ENCODE measurements at regions not wholly inside any gene's neighbourhood (a gene's known extent, or its start where the extent isn't known, plus 50 kb on each side); places are given as distances from the start of the nearest gene placed in this dataset.

GRCh38 chr6:85037221-85037620 lies 272.8 kb upstream of the TBX18 start:
- WGBS (ENCODE audit: insufficient coverage), result 100% methylated on average over 1 of the region's 4 CpGs
- Histone ChIP-seq H3K4me3 (ENCODE audit: control insufficient read depth in 1 of 7, extremely low read depth in 1 of 7, insufficient read depth in 4 of 7, low read depth in 2 of 7, low read length in 6 of 7) (no peak overlapping the region), H3K4me1 (ENCODE audit: control extremely low read depth in 1 of 4, control insufficient read depth in 4 of 4, insufficient read depth in 4 of 4, low read length in 3 of 4) (no peaks in the 10 kb centered on the region), H3K27ac (ENCODE audit: insufficient read depth in 1 of 2, low read depth in 1 of 2, low read length in 2 of 2, poor library complexity in 1 of 2, severe bottlenecking in 2 of 2) (no peak overlapping the region), H3K27me3 (replicated peaks in 2 of 5; ENCODE audit: control insufficient read depth in 4 of 5, insufficient read depth in 5 of 5, low read length in 4 of 5) (no peaks in the 10 kb centered on the region), H3K36me3 (ENCODE audit: control insufficient read depth in 4 of 4, insufficient read depth in 4 of 4, low read length in 3 of 4) (no peaks in the 10 kb centered on the region), H3K9me3 (ENCODE audit: control extremely low read depth in 1 of 5, control insufficient read depth in 4 of 5, insufficient read depth in 2 of 5, low read depth in 1 of 5, low read length in 4 of 5) (peaks cover 0 to 6% (median 2%) of the 10 kb centered on the region in 5 experiments)
- DNase-seq, result no peak
- ChIA-PET CTCF (interaction anchor here (1.2 kb wide), 1 partner anchor 22 kb away, joined by 3 read pairs; no protein-coding TSS in a partner anchor), POLR2A (no interaction called here)

GRCh38 chr6:85035766-85036165 lies 271.4 kb upstream of the TBX18 start:
- DNase-seq, result no peak
- H3K4me1 ChIP-seq (ENCODE audit: control extremely low read depth in 1 of 4, control insufficient read depth in 4 of 4, insufficient read depth in 4 of 4, low read length in 3 of 4), result no peaks in the 10 kb centered on the region
- peaks cover 0 to 6% (median 2%) of the 10 kb centered on the region in 5 experiments for H3K9me3 ChIP-seq (ENCODE audit: control extremely low read depth in 1 of 5, control insufficient read depth in 4 of 5, insufficient read depth in 2 of 5, low read depth in 1 of 5, low read length in 4 of 5)
- no peaks in the 10 kb centered on the region for H3K27me3 ChIP-seq (replicated peaks in 2 of 5; ENCODE audit: control insufficient read depth in 4 of 5, insufficient read depth in 5 of 5, low read length in 4 of 5)
- no peak overlapping the region for H3K4me3 ChIP-seq (ENCODE audit: control insufficient read depth in 1 of 7, extremely low read depth in 1 of 7, insufficient read depth in 4 of 7, low read depth in 2 of 7, low read length in 6 of 7)
- POLR2A ChIA-PET, result no interaction called here
- 100% methylated on average over 1 of the region's 1 CpG for WGBS (ENCODE audit: insufficient coverage)
- CTCF ChIA-PET, result no interaction called here
- H3K36me3 ChIP-seq (ENCODE audit: control insufficient read depth in 4 of 4, insufficient read depth in 4 of 4, low read length in 3 of 4), result no peaks in the 10 kb centered on the region
- H3K27ac ChIP-seq (ENCODE audit: insufficient read depth in 1 of 2, low read depth in 1 of 2, low read length in 2 of 2, poor library complexity in 1 of 2, severe bottlenecking in 2 of 2), result no peak overlapping the region

DNA sequence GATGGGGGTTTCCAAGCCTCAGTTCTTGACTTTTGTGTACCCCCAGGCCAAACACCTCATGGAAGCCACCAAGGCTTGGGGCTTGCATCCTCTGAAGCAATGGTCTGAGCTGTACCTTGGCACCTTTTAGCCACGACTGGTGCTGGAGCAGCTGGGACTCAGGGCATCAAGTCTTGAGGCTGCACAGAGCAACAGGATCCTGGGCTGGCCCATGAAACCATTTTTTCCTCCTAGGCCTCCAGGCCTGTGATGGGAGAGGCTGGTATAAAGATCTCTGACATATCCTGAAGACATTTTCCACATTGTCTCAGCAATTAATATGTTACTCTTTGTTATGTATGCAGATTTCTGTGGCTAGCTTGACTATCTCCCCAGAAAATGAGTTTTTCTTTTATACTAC lies 269.1 kb upstream of the TBX18 start:
- no peak overlapping the region for H3K4me3 ChIP-seq (ENCODE audit: control insufficient read depth in 1 of 7, extremely low read depth in 1 of 7, insufficient read depth in 4 of 7, low read depth in 2 of 7, low read length in 6 of 7)
- no peaks in the 10 kb centered on the region for H3K4me1 ChIP-seq (ENCODE audit: control extremely low read depth in 1 of 4, control insufficient read depth in 4 of 4, insufficient read depth in 4 of 4, low read length in 3 of 4)
- CTCF ChIA-PET, result no interaction called here
- no peaks in the 10 kb centered on the region for H3K36me3 ChIP-seq (ENCODE audit: control insufficient read depth in 4 of 4, insufficient read depth in 4 of 4, low read length in 3 of 4)
- no peak for DNase-seq
- H3K9me3 ChIP-seq (ENCODE audit: control extremely low read depth in 1 of 5, control insufficient read depth in 4 of 5, insufficient read depth in 2 of 5, low read depth in 1 of 5, low read length in 4 of 5), result peaks cover 0 to 6% (median 2%) of the 10 kb centered on the region in 5 experiments
- H3K27me3 ChIP-seq (replicated peaks in 2 of 5; ENCODE audit: control insufficient read depth in 4 of 5, insufficient read depth in 5 of 5, low read length in 4 of 5), result no peaks in the 10 kb centered on the region
- POLR2A ChIA-PET, result interaction anchor here (0.5 kb wide), 1 partner anchor 100 kb away, joined by 3 read pairs; no protein-coding TSS in a partner anchor
- H3K27ac ChIP-seq (ENCODE audit: insufficient read depth in 1 of 2, low read depth in 1 of 2, low read length in 2 of 2, poor library complexity in 1 of 2, severe bottlenecking in 2 of 2), result no peak overlapping the region
- WGBS (ENCODE audit: insufficient coverage), result no CpG with 5 or more reads among the region's 1 CpG

DNA sequence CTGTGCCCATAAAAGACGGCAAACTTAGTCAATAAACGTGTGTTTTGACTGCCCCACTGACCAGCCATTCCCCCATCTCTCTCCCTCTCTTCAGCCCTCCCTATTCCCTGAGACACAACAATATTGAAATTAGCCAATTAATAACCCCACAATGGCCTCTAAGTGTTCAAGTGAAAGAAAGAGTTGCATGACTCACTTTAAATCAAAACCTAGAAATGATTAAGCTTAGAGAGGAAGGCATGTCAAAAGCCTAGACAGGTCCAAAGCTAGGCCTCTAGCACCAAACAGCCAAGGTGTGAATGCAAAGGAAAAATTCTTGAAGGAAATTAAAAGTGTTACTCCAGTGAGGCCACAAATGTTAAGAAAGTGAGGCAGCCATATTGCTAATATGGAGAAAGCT lies 261.6 kb upstream of the TBX18 start:
- WGBS (ENCODE audit: insufficient coverage), result 90% methylated on average over 2 of the region's 2 CpGs
- CTCF ChIA-PET, result no interaction called here

DNA sequence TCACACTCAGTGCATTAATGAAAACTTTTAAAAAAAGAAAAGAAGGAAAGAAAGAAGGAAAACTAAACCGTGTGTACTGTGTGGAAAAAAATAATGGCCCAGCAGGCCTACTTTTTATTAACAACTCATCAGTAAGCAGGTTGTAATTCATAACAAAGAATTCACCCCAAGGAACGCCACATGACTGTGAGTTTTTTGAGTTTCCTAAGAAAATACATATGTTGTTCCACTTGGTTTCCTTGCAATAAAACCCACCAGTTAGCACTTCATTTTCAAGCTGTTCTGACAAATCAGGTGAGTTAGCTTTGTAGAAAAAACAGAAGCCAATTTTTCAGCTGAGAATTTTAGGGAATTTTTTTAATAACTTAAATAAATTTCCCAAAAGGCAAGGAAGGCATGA lies 259.3 kb upstream of the TBX18 start:
- no peaks in the 10 kb centered on the region for H3K4me1 ChIP-seq (ENCODE audit: control extremely low read depth in 1 of 4, control insufficient read depth in 4 of 4, insufficient read depth in 4 of 4, low read length in 3 of 4)
- no peak overlapping the region for H3K27ac ChIP-seq (ENCODE audit: insufficient read depth in 1 of 2, low read depth in 1 of 2, low read length in 2 of 2, poor library complexity in 1 of 2, severe bottlenecking in 2 of 2)
- no CpG with 5 or more reads among the region's 2 CpGs for WGBS (ENCODE audit: insufficient coverage)
- H3K27me3 ChIP-seq (replicated peaks in 2 of 5; ENCODE audit: control insufficient read depth in 4 of 5, insufficient read depth in 5 of 5, low read length in 4 of 5), result no peaks in the 10 kb centered on the region
- no peak overlapping the region for H3K4me3 ChIP-seq (ENCODE audit: control insufficient read depth in 1 of 7, extremely low read depth in 1 of 7, insufficient read depth in 4 of 7, low read depth in 2 of 7, low read length in 6 of 7)
- no peaks in the 10 kb centered on the region for H3K36me3 ChIP-seq (ENCODE audit: control insufficient read depth in 4 of 4, insufficient read depth in 4 of 4, low read length in 3 of 4)
- no peaks in the 10 kb centered on the region for H3K9me3 ChIP-seq (ENCODE audit: control extremely low read depth in 1 of 5, control insufficient read depth in 4 of 5, insufficient read depth in 2 of 5, low read depth in 1 of 5, low read length in 4 of 5)
- ChIA-PET CTCF (no interaction called here), POLR2A (no interaction called here)
- no peak for DNase-seq

More for the DNA sequence above, 261.6 kb upstream of the TBX18 start:
- Histone ChIP-seq H3K36me3 (ENCODE audit: control insufficient read depth in 4 of 4, insufficient read depth in 4 of 4, low read length in 3 of 4) (no peaks in the 10 kb centered on the region), H3K27ac (ENCODE audit: insufficient read depth in 1 of 2, low read depth in 1 of 2, low read length in 2 of 2, poor library complexity in 1 of 2, severe bottlenecking in 2 of 2) (no peak overlapping the region), H3K4me3 (ENCODE audit: control insufficient read depth in 1 of 7, extremely low read depth in 1 of 7, insufficient read depth in 4 of 7, low read depth in 2 of 7, low read length in 6 of 7) (no peak overlapping the region), H3K9me3 (ENCODE audit: control extremely low read depth in 1 of 5, control insufficient read depth in 4 of 5, insufficient read depth in 2 of 5, low read depth in 1 of 5, low read length in 4 of 5) (no peaks in the 10 kb centered on the region), H3K4me1 (ENCODE audit: control extremely low read depth in 1 of 4, control insufficient read depth in 4 of 4, insufficient read depth in 4 of 4, low read length in 3 of 4) (no peaks in the 10 kb centered on the region), H3K27me3 (replicated peaks in 2 of 5; ENCODE audit: control insufficient read depth in 4 of 5, insufficient read depth in 5 of 5, low read length in 4 of 5) (no peaks in the 10 kb centered on the region)
- POLR2A ChIA-PET, result no interaction called here
- no peak for DNase-seq

DNA sequence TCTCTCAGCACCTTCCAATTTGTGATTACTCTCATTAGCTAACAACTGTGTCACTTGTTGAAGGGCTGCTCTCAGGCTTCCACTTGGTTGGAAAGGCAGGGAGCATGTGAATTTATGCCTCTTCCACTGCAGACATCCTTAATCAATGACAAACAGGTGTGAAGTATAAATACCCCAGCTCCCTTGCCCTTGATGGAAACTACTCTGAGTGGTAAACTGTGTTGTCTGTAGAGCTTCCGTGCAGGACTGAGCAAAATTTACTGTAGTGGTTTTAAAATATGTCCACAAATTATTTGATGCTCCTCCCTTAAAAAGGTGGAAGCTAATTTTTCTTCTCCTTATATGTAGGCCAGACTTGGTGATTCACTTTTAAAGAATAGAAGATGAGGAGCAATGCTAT lies 253.0 kb upstream of the TBX18 start:
- Histone ChIP-seq H3K27ac (ENCODE audit: insufficient read depth in 1 of 2, low read depth in 1 of 2, low read length in 2 of 2, poor library complexity in 1 of 2, severe bottlenecking in 2 of 2) (no peak overlapping the region), H3K27me3 (replicated peaks in 2 of 5; ENCODE audit: control insufficient read depth in 4 of 5, insufficient read depth in 5 of 5, low read length in 4 of 5) (peaks cover 0 to 2% (median 0%) of the 10 kb centered on the region in 5 experiments), H3K36me3 (ENCODE audit: control insufficient read depth in 4 of 4, insufficient read depth in 4 of 4, low read length in 3 of 4) (no peaks in the 10 kb centered on the region), H3K4me1 (ENCODE audit: control extremely low read depth in 1 of 4, control insufficient read depth in 4 of 4, insufficient read depth in 4 of 4, low read length in 3 of 4) (no peaks in the 10 kb centered on the region), H3K9me3 (ENCODE audit: control extremely low read depth in 1 of 5, control insufficient read depth in 4 of 5, insufficient read depth in 2 of 5, low read depth in 1 of 5, low read length in 4 of 5) (no peaks in the 10 kb centered on the region), H3K4me3 (ENCODE audit: control insufficient read depth in 1 of 7, extremely low read depth in 1 of 7, insufficient read depth in 4 of 7, low read depth in 2 of 7, low read length in 6 of 7) (no peak overlapping the region)
- POLR2A ChIA-PET, result no interaction called here
- DNase-seq, result no peak
- CTCF ChIA-PET, result no interaction called here
- WGBS (ENCODE audit: insufficient coverage), result no CpG with 5 or more reads among the region's 1 CpG

DNA sequence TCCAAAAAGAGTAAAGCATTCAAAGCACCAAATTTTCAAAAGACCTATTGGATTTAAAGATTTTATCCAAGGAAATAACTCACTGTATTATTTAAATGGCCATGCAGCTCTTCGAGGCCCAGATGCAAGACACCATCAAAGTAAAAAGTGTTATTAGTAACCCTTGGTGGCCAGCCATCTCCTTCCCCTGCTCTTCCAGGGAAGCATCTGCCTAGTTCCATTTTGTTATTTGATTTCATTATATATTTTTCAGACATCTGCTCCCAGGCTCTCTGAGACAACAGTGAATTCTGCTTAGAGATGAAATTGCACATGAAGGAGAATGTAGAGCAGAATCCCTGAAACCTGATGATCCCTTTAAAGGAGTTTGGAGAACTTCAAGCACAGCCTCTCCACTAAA lies 252.3 kb upstream of the TBX18 start:
- no peak overlapping the region for H3K4me3 ChIP-seq (ENCODE audit: control insufficient read depth in 1 of 7, extremely low read depth in 1 of 7, insufficient read depth in 4 of 7, low read depth in 2 of 7, low read length in 6 of 7)
- no peaks in the 10 kb centered on the region for H3K36me3 ChIP-seq (ENCODE audit: control insufficient read depth in 4 of 4, insufficient read depth in 4 of 4, low read length in 3 of 4)
- CTCF ChIA-PET, result no interaction called here
- no peaks in the 10 kb centered on the region for H3K4me1 ChIP-seq (ENCODE audit: control extremely low read depth in 1 of 4, control insufficient read depth in 4 of 4, insufficient read depth in 4 of 4, low read length in 3 of 4)
- no CpG with 5 or more reads among the region's 1 CpG for WGBS (ENCODE audit: insufficient coverage)
- H3K27ac ChIP-seq (ENCODE audit: insufficient read depth in 1 of 2, low read depth in 1 of 2, low read length in 2 of 2, poor library complexity in 1 of 2, severe bottlenecking in 2 of 2), result no peak overlapping the region
- POLR2A ChIA-PET, result no interaction called here
- peaks cover 0 to 2% (median 0%) of the 10 kb centered on the region in 5 experiments for H3K27me3 ChIP-seq (replicated peaks in 2 of 5; ENCODE audit: control insufficient read depth in 4 of 5, insufficient read depth in 5 of 5, low read length in 4 of 5)
- no peaks in the 10 kb centered on the region for H3K9me3 ChIP-seq (ENCODE audit: control extremely low read depth in 1 of 5, control insufficient read depth in 4 of 5, insufficient read depth in 2 of 5, low read depth in 1 of 5, low read length in 4 of 5)
- DNase-seq, result no peak

Measured in common myeloid progenitor, CD34-positive (primary cell).